Spinal cord (tissue), 9 donors: ENCODE measurements at regions not wholly inside any gene's neighbourhood (a gene's known extent, or its start where the extent isn't known, plus 50 kb on each side); places are given as distances from the start of the nearest gene placed in this dataset.

ENCODE experiments used
- DNase-seq, 6 donors: peaks; one replicate each; pipeline versions ENCODE4 v3.0.0 to v3.0.0-alpha.2; 2013 to 2015; ENCODE audit warnings: low spot score in 6 of 6, low read depth in 4 of 6
- H3K27ac ChIP-seq: one replicate; pipeline ENCODE4 v1.5.1; 2013; ENCODE audit warnings: low read depth, low read length, control low read depth
- H3K27me3 ChIP-seq: one replicate; pipeline ENCODE4 v1.6.1; 2013; ENCODE audit warnings: low read length; ENCODE audit not compliant: control insufficient read depth, insufficient read depth
- H3K36me3 ChIP-seq: one replicate; pipeline ENCODE4 v1.6.1; 2013; ENCODE audit warnings: low read length; ENCODE audit not compliant: control insufficient read depth, insufficient read depth
- H3K4me1 ChIP-seq: one replicate; pipeline ENCODE4 v1.6.1; 2013; ENCODE audit warnings: low read length; ENCODE audit not compliant: control insufficient read depth, insufficient read depth
- H3K4me3 ChIP-seq: one replicate; pipeline ENCODE4 v1.5.1; 2013; ENCODE audit warnings: low read depth, low read length, control low read depth
- H3K9me3 ChIP-seq: one replicate; pipeline ENCODE4 v1.6.1; 2013; ENCODE audit warnings: low read length; ENCODE audit not compliant: control insufficient read depth, insufficient read depth
- WGBS: methylation state at CpG from one replicate; pipeline ENCODE4 v1.1.5; 2013; ENCODE audit warnings: missing lambda C conversion rate; ENCODE audit not compliant: insufficient coverage; 5-methylcytosine and 5-hydroxymethylcytosine counted together
- donor health status: healthy.

GRCh38 chr21:35749904-35750303 lies 310.4 kb downstream of the SETD4 start:
- Histone ChIP-seq H3K27ac (no peak overlapping the region), H3K4me1 (no peaks in the 10 kb centered on the region), H3K36me3 (no peaks in the 10 kb centered on the region), H3K9me3 (no peaks in the 10 kb centered on the region), H3K4me3 (no peak overlapping the region), H3K27me3 (no peaks in the 10 kb centered on the region)
- WGBS, result 80% methylated on average over 1 of the region's 3 CpGs
- no peak for DNase-seq

- no peaks in the 10 kb centered on the region for H3K4me1 ChIP-seq
- no peak for DNase-seq
- H3K36me3 ChIP-seq, result no peaks in the 10 kb centered on the region
- WGBS, result no CpG with 5 or more reads among the region's 3 CpGs
- no peaks in the 10 kb centered on the region for H3K9me3 ChIP-seq
- no peaks in the 10 kb centered on the region for H3K27me3 ChIP-seq
- no peak overlapping the region for H3K4me3 ChIP-seq
- no peak overlapping the region for H3K27ac ChIP-seq
Observed at GRCh38 chr21:35748678-35749314, 311.5 kb downstream of the SETD4 start.

DNA sequence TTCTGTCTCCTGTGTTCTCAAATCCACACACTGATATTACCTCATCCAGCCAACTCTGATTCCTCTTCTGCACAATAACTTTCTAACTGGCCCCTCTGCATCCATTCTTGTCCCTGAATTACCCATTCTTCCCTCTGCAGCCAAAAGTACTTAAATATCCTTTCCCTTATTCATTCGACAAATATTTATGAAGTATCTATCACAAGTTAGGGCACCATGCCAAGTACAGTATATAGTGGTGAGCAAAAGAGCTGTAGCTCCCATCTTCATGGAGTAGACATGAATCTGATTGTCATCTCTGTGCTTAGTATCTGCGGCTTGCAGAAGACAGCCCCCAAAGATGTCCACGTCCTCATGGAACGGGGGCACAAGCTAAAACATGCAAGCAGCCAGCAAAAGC lies 316.8 kb downstream of the SETD4 start:
- Histone ChIP-seq H3K4me3 (no peak overlapping the region), H3K27ac (no peak overlapping the region), H3K36me3 (no peaks in the 10 kb centered on the region), H3K9me3 (peaks cover 4% of the 10 kb centered on the region), H3K4me1 (no peaks in the 10 kb centered on the region), H3K27me3 (no peaks in the 10 kb centered on the region)
- 100% methylated on average over 3 of the region's 4 CpGs for WGBS
- no peak for DNase-seq

DNA sequence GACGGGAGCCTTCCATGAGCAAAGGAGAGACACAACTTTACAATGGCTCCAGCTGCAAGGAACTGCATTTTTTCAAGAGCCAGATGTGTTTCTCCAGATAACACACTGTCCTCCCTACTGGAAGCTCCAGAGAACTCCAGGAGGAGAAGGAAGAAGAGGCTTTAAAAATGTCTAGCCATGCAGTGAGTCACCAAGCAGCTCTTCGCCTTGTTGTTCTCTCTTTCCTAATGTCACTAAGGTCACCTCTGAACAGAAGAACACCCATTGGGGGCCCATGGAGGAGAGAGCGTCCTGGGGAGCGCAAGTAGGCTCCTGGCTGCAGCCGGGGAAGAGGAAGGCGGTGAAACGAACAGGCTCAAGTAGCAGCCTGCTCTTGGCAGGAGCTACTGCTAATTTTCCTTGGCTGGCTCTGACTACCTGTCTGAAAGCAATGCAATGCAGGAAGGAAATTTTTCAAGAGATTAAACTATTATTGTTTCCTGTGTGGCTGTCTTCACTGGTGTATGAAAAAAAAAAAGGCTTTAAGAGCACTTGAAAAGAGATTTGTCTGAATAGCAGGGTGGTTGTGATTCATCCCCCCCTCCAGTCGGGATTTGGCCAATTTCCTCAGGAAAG lies 321.9 kb downstream of the SETD4 start:
- H3K36me3 ChIP-seq, result no peaks in the 10 kb centered on the region
- DNase-seq, result peak in 2 of 6 donors; percentile 25 to 38
- H3K27ac ChIP-seq, result peak overlapping the region; percentile 52
- 63% methylated on average over 7 of the region's 8 CpGs for WGBS
- no peak overlapping the region for H3K4me3 ChIP-seq
- no peaks in the 10 kb centered on the region for H3K27me3 ChIP-seq
- H3K9me3 ChIP-seq, result peaks cover 4% of the 10 kb centered on the region
- no peaks in the 10 kb centered on the region for H3K4me1 ChIP-seq

DNA sequence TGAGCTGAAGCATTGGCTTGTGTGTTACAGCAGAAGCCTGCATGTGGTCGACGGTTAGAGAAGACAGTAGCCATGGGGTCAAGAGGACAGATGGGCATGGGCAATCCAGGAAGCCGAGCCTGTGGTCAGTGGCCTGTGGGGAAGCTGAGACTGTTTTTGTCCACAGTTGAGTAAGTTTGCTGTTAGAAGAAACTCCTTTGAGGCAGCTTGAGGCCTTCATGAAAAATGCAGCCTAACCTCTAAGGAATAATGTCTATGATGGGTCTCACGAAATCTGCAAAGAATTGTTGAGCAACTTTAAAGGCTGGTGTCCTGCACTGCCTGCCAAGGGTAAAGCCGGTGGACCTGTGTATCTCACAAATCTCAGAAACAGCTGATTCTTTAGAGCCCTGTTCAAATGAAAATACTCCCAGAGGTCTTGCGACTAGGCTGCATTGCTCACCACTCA lies 322.4 kb downstream of the SETD4 start:
- WGBS, result 82% methylated on average over 6 of the region's 6 CpGs
- H3K9me3 ChIP-seq, result peaks cover 4% of the 10 kb centered on the region
- H3K4me1 ChIP-seq, result no peaks in the 10 kb centered on the region
- no peak overlapping the region for H3K4me3 ChIP-seq
- no peaks in the 10 kb centered on the region for H3K27me3 ChIP-seq
- no peak for DNase-seq
- H3K36me3 ChIP-seq, result no peaks in the 10 kb centered on the region
- peak overlapping the region; percentile 7 for H3K27ac ChIP-seq

- Histone ChIP-seq H3K27ac (no peak overlapping the region), H3K36me3 (no peaks in the 10 kb centered on the region), H3K9me3 (peaks cover 4% of the 10 kb centered on the region), H3K4me1 (no peaks in the 10 kb centered on the region), H3K27me3 (no peaks in the 10 kb centered on the region), H3K4me3 (no peak overlapping the region)
- 100% methylated on average over 1 of the region's 4 CpGs for WGBS
- no peak for DNase-seq
Observed at GRCh38 chr21:35737449-35737848, 322.9 kb downstream of the SETD4 start.

DNA sequence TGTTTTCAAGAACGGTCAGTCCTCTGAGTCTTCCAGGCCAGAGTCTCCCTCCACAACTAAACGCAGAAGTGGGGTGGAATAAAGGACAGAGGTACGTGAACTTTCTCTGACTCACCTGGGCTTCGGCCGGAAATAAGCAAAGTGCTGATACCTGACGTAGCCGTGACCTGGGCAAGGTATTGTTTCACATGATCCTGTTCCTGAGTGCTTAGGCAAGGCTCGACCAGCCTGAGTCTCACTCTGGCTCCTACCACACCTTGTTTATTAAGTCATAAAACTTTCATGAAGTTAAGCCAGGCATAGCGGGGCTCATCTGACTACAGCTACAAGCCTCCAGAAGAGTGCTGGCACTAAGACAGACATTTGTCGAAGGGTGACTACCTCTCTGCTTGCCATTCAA lies 327.5 kb downstream of the SETD4 start:
- Histone ChIP-seq H3K27ac (no peak overlapping the region), H3K36me3 (no peaks in the 10 kb centered on the region), H3K9me3 (no peaks in the 10 kb centered on the region), H3K4me3 (no peak overlapping the region), H3K4me1 (no peaks in the 10 kb centered on the region), H3K27me3 (no peaks in the 10 kb centered on the region)
- no peak for DNase-seq
- 94% methylated on average over 5 of the region's 10 CpGs for WGBS

- Histone ChIP-seq H3K36me3 (no peaks in the 10 kb centered on the region), H3K9me3 (no peaks in the 10 kb centered on the region), H3K4me1 (no peaks in the 10 kb centered on the region), H3K4me3 (no peak overlapping the region), H3K27ac (no peak overlapping the region), H3K27me3 (no peaks in the 10 kb centered on the region)
- no peak for DNase-seq
- 86% methylated on average over 3 of the region's 8 CpGs for WGBS
Observed at GRCh38 chr21:35730325-35730724, 330.0 kb downstream of the SETD4 start.

GRCh38 chr21:35727830-35728229 lies 332.5 kb downstream of the SETD4 start:
- WGBS, result no CpG with 5 or more reads among the region's 2 CpGs

DNA sequence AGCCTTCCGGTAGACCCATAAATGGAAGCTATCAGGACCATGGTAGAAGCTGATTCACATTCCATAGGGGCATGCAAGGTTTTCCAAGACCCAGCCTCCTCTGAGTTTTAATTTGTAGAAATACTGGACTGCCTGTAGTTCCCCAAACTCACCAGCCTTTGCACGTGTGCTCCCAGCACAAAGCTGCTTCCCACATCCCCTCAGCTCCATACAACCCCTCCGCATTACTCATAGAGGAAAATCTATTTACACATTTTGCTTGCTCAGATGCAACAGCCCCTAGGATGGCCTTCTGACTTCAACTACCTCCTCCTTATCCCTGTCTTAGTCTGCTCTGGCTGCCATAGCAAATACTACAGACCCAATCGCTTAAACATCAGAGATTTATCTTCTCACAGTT lies 336.2 kb downstream of the SETD4 start:
- no peak for DNase-seq
- H3K27me3 ChIP-seq, result no peaks in the 10 kb centered on the region
- no peaks in the 10 kb centered on the region for H3K4me1 ChIP-seq
- no peaks in the 10 kb centered on the region for H3K36me3 ChIP-seq
- no peak overlapping the region for H3K27ac ChIP-seq
- WGBS, result 87% methylated on average over 2 of the region's 4 CpGs
- no peaks in the 10 kb centered on the region for H3K9me3 ChIP-seq
- no peak overlapping the region for H3K4me3 ChIP-seq

More at GRCh38 chr21:35727830-35728229, 332.5 kb downstream of the SETD4 start:
- Histone ChIP-seq H3K4me3 (no peak overlapping the region), H3K4me1 (no peaks in the 10 kb centered on the region), H3K9me3 (no peaks in the 10 kb centered on the region), H3K27me3 (no peaks in the 10 kb centered on the region), H3K27ac (no peak overlapping the region), H3K36me3 (no peaks in the 10 kb centered on the region)
- DNase-seq, result no peak
